ENCODE measurements at regions not wholly inside any gene's neighbourhood (a gene's known extent, or its start where the extent isn't known, plus 50 kb on each side); places are given as distances from the start of the nearest gene placed in this dataset.

GRCh38 chr6:148136586-148136985, 206.1 kb upstream of the SASH1 start:
- Mint-ChIP-seq H3K4me1 (no peaks in the 10 kb centered on the region), H3K27me3 (ENCODE audit: low read depth in 2 of 2) (no peaks in the 10 kb centered on the region), H3K9me3 (no peaks in the 10 kb centered on the region), H3K27ac (no peak overlapping the region), H3K4me3 (no peak overlapping the region), H3K36me3 (no peaks in the 10 kb centered on the region)
- no peak for DNase-seq
- no peak for ATAC-seq
- H3K27ac ChIP-seq (ENCODE audit: low read length), result no peak overlapping the region
- H3K9me3 ChIP-seq (ENCODE audit: control insufficient read depth, insufficient read depth, low read length), result no peaks in the 10 kb centered on the region
- WGBS (ENCODE audit: insufficient coverage), result 94% methylated on average over 3 of the region's 4 CpGs
- no peak overlapping the region for H3K4me3 ChIP-seq (ENCODE audit: low read length)
- no peak for TF ChIP-seq CTCF (IDR thresholded peaks at IDR 0.05)
- no peaks in the 10 kb centered on the region for H3K36me3 ChIP-seq (ENCODE audit: control insufficient read depth, insufficient read depth, low read length)
- H3K27me3 ChIP-seq (ENCODE audit: control insufficient read depth, insufficient read depth, low read length), result no peaks in the 10 kb centered on the region
- H3K4me1 ChIP-seq (ENCODE audit: control insufficient read depth, insufficient read depth, low read length), result no peaks in the 10 kb centered on the region
- intact Hi-C loops (cut with micrococcal nuclease), result no loop called here

- Mint-ChIP-seq H3K4me3 (no peak overlapping the region), H3K4me1 (no peaks in the 10 kb centered on the region), H3K27ac (no peak overlapping the region), H3K27me3 (ENCODE audit: low read depth in 2 of 2) (no peaks in the 10 kb centered on the region), H3K36me3 (no peaks in the 10 kb centered on the region), H3K9me3 (no peaks in the 10 kb centered on the region)
- no peaks in the 10 kb centered on the region for H3K36me3 ChIP-seq (ENCODE audit: control insufficient read depth, insufficient read depth, low read length)
- WGBS (ENCODE audit: insufficient coverage), result 85% methylated on average over 1 of the region's 1 CpG
- no peaks in the 10 kb centered on the region for H3K27me3 ChIP-seq (ENCODE audit: control insufficient read depth, insufficient read depth, low read length)
- DNase-seq (no peak), ATAC-seq (no peak)
- no peaks in the 10 kb centered on the region for H3K9me3 ChIP-seq (ENCODE audit: control insufficient read depth, insufficient read depth, low read length)
- intact Hi-C loops (cut with micrococcal nuclease), result no loop called here
- no peak for TF ChIP-seq CTCF (IDR thresholded peaks at IDR 0.05)
- no peak overlapping the region for H3K4me3 ChIP-seq (ENCODE audit: low read length)
- H3K4me1 ChIP-seq (ENCODE audit: control insufficient read depth, insufficient read depth, low read length), result no peaks in the 10 kb centered on the region
- H3K27ac ChIP-seq (ENCODE audit: low read length), result no peak overlapping the region
Measured at GRCh38 chr6:148137652-148138051, 205.0 kb upstream of the SASH1 start.

- H3K4me3 Mint-ChIP-seq, result no peak overlapping the region
- no peaks in the 10 kb centered on the region for H3K36me3 Mint-ChIP-seq
- H3K27ac Mint-ChIP-seq, result no peak overlapping the region
- no peaks in the 10 kb centered on the region for H3K4me1 Mint-ChIP-seq
- no peaks in the 10 kb centered on the region for H3K9me3 ChIP-seq (ENCODE audit: control insufficient read depth, insufficient read depth, low read length)
- WGBS (ENCODE audit: insufficient coverage), result 0% methylated on average over 1 of the region's 1 CpG
- intact Hi-C loops (cut with micrococcal nuclease), result no loop called here
- H3K9me3 Mint-ChIP-seq, result no peaks in the 10 kb centered on the region
- H3K27me3 Mint-ChIP-seq (ENCODE audit: low read depth in 2 of 2), result peaks cover 0 to 5% of the 10 kb centered on the region in 2 donors
- no peak overlapping the region for H3K4me3 ChIP-seq (ENCODE audit: low read length)
- no peak for TF ChIP-seq CTCF (IDR thresholded peaks at IDR 0.05)
- ATAC-seq (no peak), DNase-seq (no peak)
- no peaks in the 10 kb centered on the region for H3K36me3 ChIP-seq (ENCODE audit: control insufficient read depth, insufficient read depth, low read length)
- H3K27ac ChIP-seq (ENCODE audit: low read length), result no peak overlapping the region
- H3K27me3 ChIP-seq (ENCODE audit: control insufficient read depth, insufficient read depth, low read length), result peaks cover under 1% of the 10 kb centered on the region
- no peaks in the 10 kb centered on the region for H3K4me1 ChIP-seq (ENCODE audit: control insufficient read depth, insufficient read depth, low read length)
Measured at GRCh38 chr6:148138573-148138972, 204.1 kb upstream of the SASH1 start.

DNA sequence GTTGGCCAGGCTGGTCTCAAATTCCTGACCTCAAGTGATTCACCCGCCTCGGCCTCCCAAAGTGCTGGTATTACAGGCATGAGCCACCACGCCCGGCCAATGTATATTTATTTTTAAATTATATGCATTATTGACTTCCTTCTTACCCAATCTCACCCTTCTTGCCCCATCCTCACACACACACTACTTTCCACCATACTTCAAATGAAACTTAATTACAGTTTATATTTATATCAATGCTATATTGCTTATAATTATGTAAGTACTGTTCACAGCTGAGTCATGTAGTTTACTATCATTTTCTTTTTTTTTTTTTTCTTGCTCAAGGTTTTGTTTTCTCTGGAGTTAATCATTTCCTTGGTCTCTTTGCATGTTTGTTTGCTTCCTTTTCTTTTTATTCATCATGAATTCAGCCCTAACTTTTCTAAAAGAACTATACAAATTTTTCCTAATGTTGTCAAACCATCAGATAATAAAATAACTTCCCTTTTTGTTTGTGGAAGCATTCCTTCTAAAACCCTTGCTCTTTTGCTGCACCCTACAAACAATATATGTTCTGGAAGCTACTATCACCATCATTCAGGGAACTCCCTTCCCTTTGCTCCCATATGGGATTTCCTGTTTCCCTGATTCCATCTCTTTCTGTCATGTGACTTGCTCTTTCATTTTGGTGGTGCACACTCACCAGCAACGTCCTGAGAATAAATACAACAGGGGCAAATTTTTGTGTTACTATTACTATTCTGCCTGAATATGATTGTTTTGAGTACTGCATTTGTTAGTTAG, 201.7 kb upstream of the SASH1 start:
- Histone ChIP-seq H3K4me3 (ENCODE audit: low read length) (no peak overlapping the region), H3K36me3 (ENCODE audit: control insufficient read depth, insufficient read depth, low read length) (no peaks in the 10 kb centered on the region), H3K4me1 (ENCODE audit: control insufficient read depth, insufficient read depth, low read length) (no peaks in the 10 kb centered on the region), H3K9me3 (ENCODE audit: control insufficient read depth, insufficient read depth, low read length) (no peaks in the 10 kb centered on the region), H3K27ac (ENCODE audit: low read length) (no peak overlapping the region), H3K27me3 (ENCODE audit: control insufficient read depth, insufficient read depth, low read length) (peaks cover 3% of the 10 kb centered on the region)
- intact Hi-C loops (cut with micrococcal nuclease), result no loop called here
- H3K4me1 Mint-ChIP-seq, result peaks cover 0 to 4% of the 10 kb centered on the region in 2 donors
- H3K27me3 Mint-ChIP-seq (ENCODE audit: low read depth in 2 of 2), result peaks cover 0 to 10% of the 10 kb centered on the region in 2 donors
- no peak overlapping the region for H3K4me3 Mint-ChIP-seq
- H3K27ac Mint-ChIP-seq, result no peak overlapping the region
- DNase-seq (no peak), ATAC-seq (no peak)
- H3K36me3 Mint-ChIP-seq, result no peaks in the 10 kb centered on the region
- 67% methylated on average over 1 of the region's 5 CpGs for WGBS (ENCODE audit: insufficient coverage)
- no peaks in the 10 kb centered on the region for H3K9me3 Mint-ChIP-seq
- TF ChIP-seq CTCF (IDR thresholded peaks at IDR 0.05), result no peak
